T-cell (primary cell): ENCODE measurements at regions not wholly inside any gene's neighbourhood (a gene's known extent, or its start where the extent isn't known, plus 50 kb on each side); places are given as distances from the start of the nearest gene placed in this dataset.
"Not testable (repeated sequence)": the region's sequence is repeated elsewhere in the genome, so short reads cannot be mapped to it uniquely, and the experiment has no call there.

Experiments
- ATAC-seq, 4 experiments: fragments of 200-7000 bp in 3 of 4; fragments of 150-1000 bp in 1 of 4; cut with Tn5 transposase; replicated peaks in 1 of 4; 1 replicate in 3 of 4; 2 replicates in 1 of 4; pipeline ENCODE4 v1.10.0; 2021; ENCODE audit warnings: moderate library complexity in 3 of 4, mild to moderate bottlenecking in 2 of 4, moderate number of reproducible peaks in 1 of 4
- CTCF ChIA-PET, 2 donors: fragments of 300-600 bp; sonication (Branson Sonifier 250); formaldehyde crosslinking; loops; one replicate each; lab custom pipeline; 2022; ENCODE audit warnings: antibody characterized with exemption in 2 of 2; lab: Charles Lee
- POLR2A ChIA-PET, 2 donors: fragments of 300-600 bp; sonication (Branson Sonifier 250); formaldehyde crosslinking; loops; one replicate each; lab custom pipeline; 2022; ENCODE audit warnings: antibody characterized with exemption in 2 of 2; lab: Charles Lee
- DNase-seq, 35 experiments: peaks; one replicate each; pipeline versions ENCODE4 v3.0.0 to v3.0.0-alpha.2; 2013 to 2023
- H3K27ac ChIP-seq: one replicate; pipeline ENCODE4 v1.5.1; 2013; ENCODE audit warnings: low read length
- H3K27me3 ChIP-seq, 2 experiments: replicated peaks in 1 of 2; 1 replicate in 1 of 2; 2 replicates in 1 of 2; pipeline versions ENCODE4 v1.6.1 to v1.7.0; 2013; ENCODE audit warnings: low read length in 1 of 2, mixed read lengths in 1 of 2; ENCODE audit not compliant: control insufficient read depth in 2 of 2, insufficient read depth in 2 of 2; ENCODE audit errors: extremely low read depth in 1 of 2
- H3K36me3 ChIP-seq, 2 donors: 1 replicate in 1 of 2; 2 replicates in 1 of 2; pipeline versions ENCODE4 v1.6.1 to v1.7.0; 2013; ENCODE audit warnings: low read length in 1 of 2; ENCODE audit not compliant: control insufficient read depth in 2 of 2, insufficient read depth in 1 of 2; ENCODE audit errors: extremely low read depth in 1 of 2
- H3K4me1 ChIP-seq, 2 experiments: 1 replicate in 1 of 2; 2 replicates in 1 of 2; pipeline versions ENCODE4 v1.6.1 to v1.7.0; 2013; ENCODE audit warnings: low read length in 2 of 2, mixed read lengths in 1 of 2; ENCODE audit not compliant: insufficient read depth in 2 of 2, control insufficient read depth in 1 of 2; ENCODE audit errors: extremely low read depth in 1 of 2
- H3K4me3 ChIP-seq, 2 donors: 1 replicate in 1 of 2; 2 replicates in 1 of 2; pipeline versions ENCODE4 v1.5.1 to v1.7.0; 2013; ENCODE audit warnings: mild to moderate bottlenecking in 2 of 2, low read length in 1 of 2, moderate library complexity in 1 of 2; ENCODE audit not compliant: control insufficient read depth in 1 of 2; ENCODE audit errors: extremely low read depth in 1 of 2
- H3K9me3 ChIP-seq: 2 replicates; pipeline ENCODE4 v1.7.0; 2013
- H3K27ac Mint-ChIP-seq, 2 donors: one replicate each; pipeline ENCODE4 v1.8.0; 2020 to 2021; ENCODE audit warnings: mild to moderate bottlenecking in 2 of 2, mixed read lengths in 2 of 2
- H3K27me3 Mint-ChIP-seq, 2 donors: one replicate each; pipeline ENCODE4 v1.8.0; 2021 to 2022; ENCODE audit warnings: mixed read lengths in 2 of 2
- H3K36me3 Mint-ChIP-seq: one replicate; pipeline ENCODE4 v1.8.0; 2021; ENCODE audit warnings: mixed read lengths
- H3K4me1 Mint-ChIP-seq, 3 donors: one replicate each; pipeline ENCODE4 v1.8.0; 2020 to 2022; ENCODE audit warnings: mixed read lengths in 3 of 3, mild to moderate bottlenecking in 1 of 3
- H3K4me3 Mint-ChIP-seq, 3 donors: one replicate each; pipeline ENCODE4 v1.8.0; 2020 to 2022; ENCODE audit warnings: mild to moderate bottlenecking in 3 of 3, mixed read lengths in 3 of 3, moderate library complexity in 3 of 3
- H3K9me3 Mint-ChIP-seq, 3 donors: one replicate each; pipeline ENCODE4 v1.8.0; 2020 to 2022; ENCODE audit warnings: mixed read lengths in 3 of 3
- WGBS: methylation state at CpG from one replicate; pipeline ENCODE4 v1.1.5; 2013; ENCODE audit warnings: missing lambda C conversion rate; ENCODE audit not compliant: insufficient coverage; 5-methylcytosine and 5-hydroxymethylcytosine counted together

DNA sequence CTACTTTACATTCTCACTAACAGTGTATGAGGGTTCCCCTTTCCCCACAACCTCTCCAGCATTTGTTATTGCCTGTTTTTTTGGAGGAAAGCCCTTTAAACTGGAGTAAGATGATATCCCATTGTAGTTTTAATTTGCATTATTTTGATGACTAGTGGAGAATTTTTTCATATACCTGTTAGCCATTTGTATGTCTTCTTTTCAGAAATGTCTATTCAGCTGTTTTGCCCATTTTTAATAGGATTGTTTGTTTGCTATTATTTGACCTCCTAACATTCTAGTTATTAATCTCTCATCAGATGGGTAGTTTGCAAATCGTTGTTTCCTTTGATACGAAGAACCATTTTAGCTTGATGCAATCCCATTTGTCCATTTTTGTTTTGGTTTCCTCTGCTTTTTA lies 165.0 kb downstream of the GLUL start:
- ChIA-PET POLR2A (no interaction called here), CTCF (no interaction called here)
- Histone ChIP-seq H3K4me3 (no peak overlapping the region), H3K9me3 (no peaks in the 10 kb centered on the region), H3K27me3 (no peaks in the 10 kb centered on the region), H3K27ac (no peak overlapping the region), H3K4me1 (no peaks in the 10 kb centered on the region), H3K36me3 (no peaks in the 10 kb centered on the region)
- Mint-ChIP-seq H3K9me3 (peaks cover 7 to 12% (median 8%) of the 10 kb centered on the region in 3 donors), H3K27me3 (peaks cover 0 to 3% of the 10 kb centered on the region in 2 donors), H3K27ac (no peak overlapping the region), H3K4me3 (no peak overlapping the region), H3K36me3 (peaks cover 5% of the 10 kb centered on the region), H3K4me1 (no peaks in the 10 kb centered on the region)
- 100% methylated on average over 1 of the region's 2 CpGs for WGBS
- DNase-seq (no peak), ATAC-seq (no peak)

DNA sequence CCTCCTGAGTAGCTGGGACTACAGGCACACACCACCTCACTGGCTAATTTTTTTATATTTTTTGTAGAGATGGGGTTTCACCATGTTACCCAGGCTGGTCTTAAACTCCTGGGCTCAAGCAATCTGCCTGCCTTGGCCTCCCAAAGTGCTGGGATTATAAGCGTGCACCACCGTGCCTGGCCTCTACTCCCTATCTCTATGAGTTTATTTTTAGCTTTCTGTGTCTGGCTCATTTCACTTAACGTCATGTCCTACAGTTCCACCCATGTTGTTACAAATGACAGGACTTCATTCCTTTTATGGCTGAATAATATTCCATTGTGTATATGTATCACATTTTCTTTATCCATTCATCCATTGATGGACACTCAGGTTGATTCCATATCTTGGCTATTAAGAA lies 164.2 kb upstream of the ZNF648 start:
- H3K9me3 ChIP-seq, H3K4me1 ChIP-seq, H3K27ac Mint-ChIP-seq, H3K27ac ChIP-seq, H3K4me3 Mint-ChIP-seq, H3K4me1 Mint-ChIP-seq, H3K27me3 ChIP-seq, H3K36me3 Mint-ChIP-seq, POLR2A ChIA-PET, H3K4me3 ChIP-seq, DNase-seq, CTCF ChIA-PET, ATAC-seq, H3K27me3 Mint-ChIP-seq, H3K36me3 ChIP-seq: not testable (repeated sequence)
- peaks cover 7 to 16% (median 13%) of the 10 kb centered on the region in 3 donors for H3K9me3 Mint-ChIP-seq
- WGBS = no CpG with 5 or more reads among the region's 3 CpGs

DNA sequence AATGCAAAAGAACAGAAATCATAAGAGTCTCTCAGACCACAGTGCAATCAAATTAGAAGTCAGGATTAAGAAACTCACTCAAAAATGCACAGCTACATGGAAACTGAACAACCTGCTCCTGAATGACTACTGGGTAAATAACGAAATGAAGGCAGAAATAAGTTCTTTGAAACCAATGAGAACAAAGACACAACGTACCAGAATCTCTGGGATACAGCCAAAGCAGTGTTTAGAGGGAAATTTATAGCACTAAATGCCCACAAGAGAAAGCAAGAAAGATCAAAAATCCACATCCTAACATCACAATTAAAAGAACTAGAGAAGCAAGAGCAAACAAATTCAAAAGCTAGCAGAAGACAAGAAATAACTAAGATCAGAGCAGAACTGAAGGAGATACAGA lies 160.5 kb upstream of the ZNF648 start:
- H3K27ac ChIP-seq, POLR2A ChIA-PET, H3K27ac Mint-ChIP-seq, ATAC-seq, H3K9me3 ChIP-seq, DNase-seq, H3K27me3 ChIP-seq, H3K4me1 Mint-ChIP-seq, H3K4me3 Mint-ChIP-seq, H3K4me3 ChIP-seq, H3K4me1 ChIP-seq, H3K36me3 Mint-ChIP-seq, CTCF ChIA-PET, H3K36me3 ChIP-seq: not testable (repeated sequence)
- Mint-ChIP-seq H3K9me3 (peaks cover 12 to 22% (median 19%) of the 10 kb centered on the region in 3 donors), H3K27me3 (peaks cover 0 to 13% of the 10 kb centered on the region in 2 donors)
- no CpG with 5 or more reads among the region's 2 CpGs for WGBS

DNA sequence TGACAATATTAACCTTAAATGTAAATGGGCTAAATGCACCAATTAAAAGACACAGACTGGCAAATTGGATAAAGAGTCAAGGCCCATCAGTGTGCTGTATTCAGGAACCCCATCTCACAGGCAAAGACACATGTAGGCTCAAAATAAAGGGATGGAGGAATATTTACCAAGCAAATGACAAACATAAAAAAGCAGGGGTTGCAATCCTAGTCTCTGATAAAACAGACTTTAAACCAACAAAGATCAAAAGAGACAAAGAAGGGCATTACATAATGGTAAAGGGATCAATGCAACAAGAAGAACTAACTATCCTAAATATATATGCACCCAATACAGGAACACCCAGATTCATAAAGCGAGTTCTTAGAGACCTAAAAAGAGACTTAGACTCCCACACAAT lies 159.9 kb upstream of the ZNF648 start:
- H3K4me3 ChIP-seq, H3K4me1 ChIP-seq, H3K27ac Mint-ChIP-seq, H3K9me3 ChIP-seq, DNase-seq, ATAC-seq, POLR2A ChIA-PET, CTCF ChIA-PET, H3K36me3 ChIP-seq, H3K4me3 Mint-ChIP-seq, H3K4me1 Mint-ChIP-seq, H3K27me3 ChIP-seq, H3K27ac ChIP-seq, H3K36me3 Mint-ChIP-seq: not testable (repeated sequence)
- WGBS = no CpG with 5 or more reads among the region's 1 CpG
- Mint-ChIP-seq H3K9me3 (peaks cover 12 to 22% (median 19%) of the 10 kb centered on the region in 3 donors), H3K27me3 (peaks cover 0 to 13% of the 10 kb centered on the region in 2 donors)

DNA sequence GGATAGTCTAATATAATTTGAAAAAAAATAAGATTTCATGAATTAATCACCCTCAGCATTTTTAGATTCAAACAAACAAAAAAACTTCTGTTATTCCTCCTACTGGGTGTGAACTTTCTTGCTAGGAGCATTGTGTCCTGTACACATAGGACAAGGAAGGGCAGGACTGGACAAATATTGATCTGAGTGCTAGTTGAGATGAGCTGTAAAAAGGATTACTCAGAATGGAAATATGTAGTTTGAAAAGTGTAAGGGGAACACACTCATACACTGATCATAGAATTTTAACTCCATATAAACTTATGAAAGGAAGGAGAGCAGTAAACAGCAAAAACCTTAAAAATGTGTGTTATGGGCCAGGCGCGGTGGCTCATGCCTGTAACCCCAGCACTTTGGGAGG lies 156.5 kb upstream of the ZNF648 start:
- ATAC-seq (no peak), DNase-seq (no peak)
- POLR2A ChIA-PET = no interaction called here
- no peak overlapping the region for H3K4me3 ChIP-seq
- no peaks in the 10 kb centered on the region for H3K36me3 ChIP-seq
- peaks cover 5% of the 10 kb centered on the region for H3K36me3 Mint-ChIP-seq
- H3K27me3 Mint-ChIP-seq = peaks cover 0 to 12% of the 10 kb centered on the region in 2 donors
- H3K4me1 ChIP-seq = no peaks in the 10 kb centered on the region
- CTCF ChIA-PET = no interaction called here
- H3K27me3 ChIP-seq = peaks cover 0 to 8% of the 10 kb centered on the region in 2 experiments
- no peak overlapping the region for H3K4me3 Mint-ChIP-seq
- H3K9me3 Mint-ChIP-seq = peaks cover 12 to 19% (median 16%) of the 10 kb centered on the region in 3 donors
- 79% methylated on average over 2 of the region's 2 CpGs for WGBS
- no peaks in the 10 kb centered on the region for H3K9me3 ChIP-seq
- no peak overlapping the region for H3K27ac ChIP-seq
- no peaks in the 10 kb centered on the region for H3K4me1 Mint-ChIP-seq
- H3K27ac Mint-ChIP-seq = no peak overlapping the region

DNA sequence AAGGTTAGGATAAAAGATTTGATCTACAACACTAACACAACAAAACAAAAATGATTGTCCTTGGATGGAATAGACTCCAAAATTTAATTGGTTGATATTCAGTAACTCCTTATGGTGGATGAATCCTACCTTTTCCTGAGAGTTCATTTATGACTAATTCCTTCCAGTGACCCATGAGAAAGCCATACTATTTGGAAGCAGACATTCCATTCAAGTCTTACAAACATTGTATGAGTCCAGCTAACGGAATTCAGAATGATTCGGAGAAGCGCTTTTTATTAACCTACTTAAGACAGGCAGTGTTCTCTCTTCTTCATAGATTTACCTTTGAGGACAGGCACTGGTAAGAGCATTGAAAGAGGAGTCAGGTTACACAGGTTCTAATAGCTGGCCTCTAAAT lies 155.6 kb upstream of the ZNF648 start:
- Histone ChIP-seq H3K9me3 (no peaks in the 10 kb centered on the region), H3K36me3 (no peaks in the 10 kb centered on the region), H3K4me1 (no peaks in the 10 kb centered on the region), H3K27ac (no peak overlapping the region), H3K4me3 (no peak overlapping the region), H3K27me3 (peaks cover 0 to 8% of the 10 kb centered on the region in 2 experiments)
- H3K27ac Mint-ChIP-seq = no peak overlapping the region
- CTCF ChIA-PET = no interaction called here
- POLR2A ChIA-PET = no interaction called here
- peaks cover 10 to 15% (median 14%) of the 10 kb centered on the region in 3 donors for H3K9me3 Mint-ChIP-seq
- ATAC-seq (no peak), DNase-seq (no peak)
- peaks cover 4% of the 10 kb centered on the region for H3K36me3 Mint-ChIP-seq
- peaks cover 0 to 12% of the 10 kb centered on the region in 2 donors for H3K27me3 Mint-ChIP-seq
- no CpG with 5 or more reads among the region's 3 CpGs for WGBS
- H3K4me3 Mint-ChIP-seq = no peak overlapping the region
- no peaks in the 10 kb centered on the region for H3K4me1 Mint-ChIP-seq

DNA sequence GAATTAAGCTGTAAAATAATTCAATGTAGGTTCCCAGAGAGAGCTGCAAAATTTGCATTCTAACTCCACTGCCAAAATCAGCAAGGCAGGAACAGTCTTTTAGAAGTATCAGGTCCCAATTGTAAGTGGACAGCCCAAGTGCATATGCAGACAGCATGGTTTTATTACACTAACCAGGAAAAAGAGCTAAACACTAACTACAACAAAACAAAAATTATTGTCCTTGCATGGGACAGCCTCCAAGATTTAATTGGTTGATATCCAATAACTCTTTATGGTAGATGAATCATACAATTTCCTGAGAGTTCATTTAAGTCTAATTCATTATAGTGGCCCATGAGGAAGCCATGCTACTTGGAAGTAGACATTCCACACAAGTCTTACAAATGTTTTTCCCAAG lies 154.3 kb upstream of the ZNF648 start:
- no peak overlapping the region for H3K27ac Mint-ChIP-seq
- H3K27me3 Mint-ChIP-seq = peaks cover 0 to 10% of the 10 kb centered on the region in 2 donors
- no peaks in the 10 kb centered on the region for H3K36me3 ChIP-seq
- DNase-seq (no peak), ATAC-seq (no peak)
- no peak overlapping the region for H3K27ac ChIP-seq
- peaks cover 5 to 6% (median 6%) of the 10 kb centered on the region in 3 donors for H3K9me3 Mint-ChIP-seq
- no peaks in the 10 kb centered on the region for H3K36me3 Mint-ChIP-seq
- H3K27me3 ChIP-seq = peaks cover 0 to 8% of the 10 kb centered on the region in 2 experiments
- H3K4me3 ChIP-seq = no peak overlapping the region
- ChIA-PET CTCF (no interaction called here), POLR2A (no interaction called here)
- H3K4me1 Mint-ChIP-seq = no peaks in the 10 kb centered on the region
- no peaks in the 10 kb centered on the region for H3K4me1 ChIP-seq
- H3K4me3 Mint-ChIP-seq = no peak overlapping the region
- H3K9me3 ChIP-seq = no peaks in the 10 kb centered on the region
